Parathyroid adenoma (tissue), 2 donors: ENCODE measurements at regions not wholly inside any gene's neighbourhood (a gene's known extent, or its start where the extent isn't known, plus 50 kb on each side); places are given as distances from the start of the nearest gene placed in this dataset.

ENCODE experiments used
- H2AFZ ChIP-seq: fragments of 300-600 bp; sonication (generic); one replicate; pipeline ENCODE4 v1.7.0; 2017; ENCODE audit warnings: antibody characterized with exemption, mild to moderate bottlenecking
- H3K27ac ChIP-seq: fragments of 300-600 bp; sonication (generic); one replicate; pipeline ENCODE4 v1.7.0; 2017
- H3K27me3 ChIP-seq: fragments of 300-600 bp; sonication (generic); one replicate; pipeline ENCODE4 v1.7.0; 2017; ENCODE audit warnings: low read length; ENCODE audit not compliant: control insufficient read depth, insufficient read depth
- H3K36me3 ChIP-seq: fragments of 300-600 bp; sonication (generic); one replicate; pipeline ENCODE4 v1.7.0; 2017; ENCODE audit warnings: low read length; ENCODE audit not compliant: control insufficient read depth, insufficient read depth
- H3K4me1 ChIP-seq: fragments of 300-600 bp; sonication (generic); one replicate; pipeline ENCODE4 v1.7.0; 2017; ENCODE audit warnings: control low read depth
- H3K4me2 ChIP-seq: fragments of 300-600 bp; sonication (generic); one replicate; pipeline ENCODE4 v1.7.0; 2017; ENCODE audit warnings: low read length
- H3K4me3 ChIP-seq: fragments of 300-600 bp; sonication (generic); one replicate; pipeline ENCODE4 v1.7.0; 2017; ENCODE audit warnings: low read depth, low read length
- H3K79me2 ChIP-seq: fragments of 300-600 bp; sonication (generic); one replicate; pipeline ENCODE4 v1.7.0; 2017; ENCODE audit warnings: control low read depth
- H3K9ac ChIP-seq: fragments of 300-600 bp; sonication (generic); one replicate; pipeline ENCODE4 v1.7.0; 2017; ENCODE audit warnings: mild to moderate bottlenecking
- H3K9me3 ChIP-seq: fragments of 300-600 bp; sonication (generic); one replicate; pipeline ENCODE4 v1.7.0; 2017; ENCODE audit warnings: low read length; ENCODE audit not compliant: control insufficient read depth
- TF ChIP-seq, protein P1 (sequence below): fragments of 300-600 bp; sonication (generic); IDR thresholded peaks from one replicate; pipeline ENCODE4 v1.7.0; 2017; ENCODE audit warnings: antibody characterized with exemption, mild to moderate bottlenecking
- donor health status: primary hyperparathyroidism.

- Histone ChIP-seq H3K9me3 (no peaks in the 10 kb centered on the region), H3K36me3 (no peaks in the 10 kb centered on the region), H3K4me3 (no peak overlapping the region), H3K4me2 (no peak overlapping the region), H3K79me2 (no peaks in the 10 kb centered on the region), H3K9ac (no peak overlapping the region), H2AFZ (peak overlapping the region; percentile 31), H3K27me3 (no peaks in the 10 kb centered on the region), H3K27ac (no peak overlapping the region), H3K4me1 (peaks cover 21% of the 10 kb centered on the region)
- TF ChIP-seq, protein P1, sequence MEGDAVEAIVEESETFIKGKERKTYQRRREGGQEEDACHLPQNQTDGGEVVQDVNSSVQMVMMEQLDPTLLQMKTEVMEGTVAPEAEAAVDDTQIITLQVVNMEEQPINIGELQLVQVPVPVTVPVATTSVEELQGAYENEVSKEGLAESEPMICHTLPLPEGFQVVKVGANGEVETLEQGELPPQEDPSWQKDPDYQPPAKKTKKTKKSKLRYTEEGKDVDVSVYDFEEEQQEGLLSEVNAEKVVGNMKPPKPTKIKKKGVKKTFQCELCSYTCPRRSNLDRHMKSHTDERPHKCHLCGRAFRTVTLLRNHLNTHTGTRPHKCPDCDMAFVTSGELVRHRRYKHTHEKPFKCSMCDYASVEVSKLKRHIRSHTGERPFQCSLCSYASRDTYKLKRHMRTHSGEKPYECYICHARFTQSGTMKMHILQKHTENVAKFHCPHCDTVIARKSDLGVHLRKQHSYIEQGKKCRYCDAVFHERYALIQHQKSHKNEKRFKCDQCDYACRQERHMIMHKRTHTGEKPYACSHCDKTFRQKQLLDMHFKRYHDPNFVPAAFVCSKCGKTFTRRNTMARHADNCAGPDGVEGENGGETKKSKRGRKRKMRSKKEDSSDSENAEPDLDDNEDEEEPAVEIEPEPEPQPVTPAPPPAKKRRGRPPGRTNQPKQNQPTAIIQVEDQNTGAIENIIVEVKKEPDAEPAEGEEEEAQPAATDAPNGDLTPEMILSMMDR, result no peak
These were observed 263.3 kb upstream of the PKDCC start for GRCh38 chr2:41784496-41784895.

DNA sequence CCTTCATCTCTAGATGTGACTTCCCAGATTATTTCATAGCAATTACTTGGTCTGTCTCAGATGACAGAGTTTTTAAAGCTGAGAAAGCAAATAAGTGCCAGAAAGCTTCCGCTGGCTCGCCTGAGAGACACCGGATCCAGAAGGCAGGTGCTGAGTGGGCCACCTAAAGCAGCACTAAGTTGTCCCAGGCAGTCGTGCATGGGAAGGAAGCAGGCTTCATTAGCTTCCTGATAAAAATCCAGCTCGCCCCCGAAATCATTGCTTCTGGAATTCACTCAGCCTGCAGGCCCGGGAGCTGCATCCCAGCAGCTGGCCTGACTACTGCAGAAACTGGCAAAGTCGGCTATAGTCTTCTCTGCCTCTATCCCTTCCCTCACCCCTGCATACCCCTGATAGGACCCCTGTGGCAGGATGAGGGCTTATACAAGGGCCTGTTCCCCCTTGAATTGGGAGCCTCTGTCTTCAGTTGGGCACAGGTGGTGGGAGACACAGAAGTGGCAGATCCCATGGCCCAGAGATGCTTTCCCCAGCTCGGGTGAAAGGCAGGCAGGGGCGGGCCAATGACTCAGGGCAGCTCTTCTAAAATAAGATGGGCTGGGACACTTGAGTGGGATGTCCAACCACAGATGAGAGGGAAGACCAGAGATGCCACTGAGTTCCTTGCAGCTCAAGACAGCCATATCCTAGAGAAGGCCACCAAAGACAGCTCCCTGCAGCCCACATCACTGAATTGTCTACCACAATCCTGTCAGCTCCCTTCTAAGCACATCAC is 262.4 kb upstream of the PKDCC start:
- Histone ChIP-seq H3K9ac (no peak overlapping the region), H3K4me2 (peak overlapping the region; percentile 19), H3K27me3 (no peaks in the 10 kb centered on the region), H3K9me3 (no peaks in the 10 kb centered on the region), H3K36me3 (no peaks in the 10 kb centered on the region), H3K4me1 (peaks cover 15% of the 10 kb centered on the region), H3K27ac (peak overlapping the region; percentile 66), H2AFZ (peak overlapping the region; percentile 79), H3K4me3 (no peak overlapping the region), H3K79me2 (no peaks in the 10 kb centered on the region)
- TF ChIP-seq, protein P1, result no peak

GRCh38 chr2:41791523-41791922 is 256.3 kb upstream of the PKDCC start:
- Histone ChIP-seq H3K27me3 (no peaks in the 10 kb centered on the region), H3K36me3 (no peaks in the 10 kb centered on the region), H2AFZ (no peak overlapping the region), H3K79me2 (no peaks in the 10 kb centered on the region), H3K9me3 (no peaks in the 10 kb centered on the region), H3K9ac (no peak overlapping the region), H3K4me1 (no peaks in the 10 kb centered on the region), H3K4me2 (no peak overlapping the region), H3K4me3 (no peak overlapping the region), H3K27ac (no peak overlapping the region)
- TF ChIP-seq, protein P1, result no peak

- H3K9me3 ChIP-seq, result no peaks in the 10 kb centered on the region
- H3K27ac ChIP-seq, result no peak overlapping the region
- no peaks in the 10 kb centered on the region for H3K79me2 ChIP-seq
- no peak overlapping the region for H3K4me3 ChIP-seq
- TF ChIP-seq, protein P1, result no peak
- H3K4me2 ChIP-seq, result no peak overlapping the region
- H3K4me1 ChIP-seq, result no peaks in the 10 kb centered on the region
- no peak overlapping the region for H2AFZ ChIP-seq
- no peak overlapping the region for H3K9ac ChIP-seq
- no peaks in the 10 kb centered on the region for H3K36me3 ChIP-seq
- H3K27me3 ChIP-seq, result no peaks in the 10 kb centered on the region
These were observed 244.5 kb upstream of the PKDCC start for GRCh38 chr2:41803361-41803760.

DNA sequence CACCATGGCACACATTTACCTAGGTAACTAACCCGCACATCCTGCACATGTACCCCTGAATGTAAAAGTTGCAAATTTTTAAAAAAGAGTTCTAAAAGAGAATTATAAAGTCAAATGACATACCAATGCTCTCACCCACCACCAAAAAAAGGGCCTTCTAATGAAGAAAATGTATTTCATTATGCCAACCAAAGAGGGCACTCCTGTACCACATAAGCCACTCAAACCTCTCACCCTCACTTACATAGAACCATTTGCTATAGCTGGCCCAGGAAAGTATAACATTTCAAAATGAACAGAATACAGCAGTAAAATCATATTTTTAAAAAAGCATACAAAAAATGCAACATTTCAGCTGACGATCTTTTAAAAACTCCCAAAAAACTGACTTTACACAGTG is 241.5 kb upstream of the PKDCC start:
- Histone ChIP-seq H3K27me3 (no peaks in the 10 kb centered on the region), H3K9me3 (no peaks in the 10 kb centered on the region), H3K9ac (no peak overlapping the region), H3K79me2 (no peaks in the 10 kb centered on the region), H2AFZ (no peak overlapping the region), H3K4me3 (no peak overlapping the region), H3K36me3 (no peaks in the 10 kb centered on the region), H3K4me2 (no peak overlapping the region), H3K27ac (no peak overlapping the region), H3K4me1 (no peaks in the 10 kb centered on the region)
- TF ChIP-seq, protein P1, result no peak
